CD4-positive, alpha-beta memory T cell (primary cell): ENCODE measurements at regions not wholly inside any gene's neighbourhood (a gene's known extent, or its start where the extent isn't known, plus 50 kb on each side); places are given as distances from the start of the nearest gene placed in this dataset.
"Not testable (repeated sequence)": the region's sequence is repeated elsewhere in the genome, so short reads cannot be mapped to it uniquely, and the experiment has no call there.

Experiments used
- CTCF ChIA-PET: fragments of 350-600 bp; sonication (Branson Sonifier 250); formaldehyde crosslinking; loops from one replicate; lab custom pipeline; 2021; ENCODE audit warnings: inconsistent platforms; ENCODE audit not compliant: partially characterized antibody; lab: Charles Lee
- POLR2A ChIA-PET: fragments of 350-600 bp; sonication (Branson Sonifier 250); formaldehyde crosslinking; loops from one replicate; lab custom pipeline; 2021; ENCODE audit not compliant: partially characterized antibody; lab: Charles Lee
- DNase-seq, 5 donors: peaks; one replicate each; pipeline versions ENCODE4 v3.0.0 to v3.0.0-alpha.2; 2020 to 2022; ENCODE audit warnings: mixed read lengths in 1 of 5
- H3K27ac ChIP-seq: one replicate; pipeline ENCODE4 v1.7.0; 2013; ENCODE audit warnings: low read depth, low read length
- H3K27me3 ChIP-seq: 2 replicates; pipeline ENCODE4 v1.7.0; 2013; ENCODE audit warnings: mild to moderate bottlenecking, low read length, moderate library complexity; ENCODE audit not compliant: insufficient read depth
- H3K36me3 ChIP-seq: 2 replicates; pipeline ENCODE4 v1.7.0; 2013; ENCODE audit warnings: mild to moderate bottlenecking, low read length, moderate library complexity; ENCODE audit not compliant: insufficient read depth
- H3K4me1 ChIP-seq: 2 replicates; pipeline ENCODE4 v1.7.0; 2013; ENCODE audit warnings: mild to moderate bottlenecking, low read length, moderate library complexity; ENCODE audit not compliant: insufficient read depth
- H3K4me3 ChIP-seq, 2 donors: one replicate each; pipeline ENCODE4 v1.7.0; 2013; ENCODE audit warnings: low read length in 2 of 2, mild to moderate bottlenecking in 1 of 2
- H3K9me3 ChIP-seq, 2 donors: one replicate each; pipeline ENCODE4 v1.7.0; 2013; ENCODE audit warnings: low read length in 2 of 2, control low read depth in 1 of 2; ENCODE audit not compliant: control insufficient read depth in 1 of 2
- H3K27ac Mint-ChIP-seq, 7 donors: one replicate each; pipeline ENCODE4 v1.8.0; 2020 to 2021; ENCODE audit warnings: mixed read lengths in 7 of 7, mild to moderate bottlenecking in 6 of 7, inconsistent platforms in 3 of 7, moderate library complexity in 3 of 7
- H3K27me3 Mint-ChIP-seq, 2 donors: one replicate each; pipeline ENCODE4 v1.8.0; 2020 to 2021; ENCODE audit warnings: mixed read lengths in 2 of 2
- H3K36me3 Mint-ChIP-seq, 2 donors: one replicate each; pipeline ENCODE4 v1.8.0; 2020 to 2021; ENCODE audit warnings: mixed read lengths in 2 of 2, inconsistent platforms in 1 of 2, mild to moderate bottlenecking in 1 of 2
- H3K4me1 Mint-ChIP-seq, 4 donors: one replicate each; pipeline ENCODE4 v1.8.0; 2020 to 2021; ENCODE audit warnings: mixed read lengths in 4 of 4, mild to moderate bottlenecking in 1 of 4
- H3K4me3 Mint-ChIP-seq, 8 donors: one replicate each; pipeline ENCODE4 v1.8.0; 2020 to 2021; ENCODE audit warnings: mixed read lengths in 8 of 8, mild to moderate bottlenecking in 7 of 8, moderate library complexity in 6 of 8, inconsistent platforms in 3 of 8
- H3K9me3 Mint-ChIP-seq, 8 donors: one replicate each; pipeline ENCODE4 v1.8.0; 2020 to 2021; ENCODE audit warnings: mixed read lengths in 8 of 8, mild to moderate bottlenecking in 5 of 8, inconsistent platforms in 3 of 8, moderate library complexity in 1 of 8
- intact Hi-C: fragments of 100-400 bp; cut with micrococcal nuclease; formaldehyde crosslinking; loops from one replicate; pipeline ENCODE4 v1.15.1; 2023

- peaks cover 0 to 2% of the 10 kb centered on the region in 2 donors for H3K27me3 Mint-ChIP-seq
- H3K9me3 Mint-ChIP-seq: peaks cover 0 to 4% (median 0%) of the 10 kb centered on the region in 8 donors
- ChIA-PET CTCF (no interaction called here), POLR2A (no interaction called here)
- H3K4me1 Mint-ChIP-seq: no peaks in the 10 kb centered on the region
- no peak overlapping the region for H3K27ac Mint-ChIP-seq
- H3K4me3 Mint-ChIP-seq: no peak overlapping the region
- no peak for DNase-seq
- Histone ChIP-seq H3K27me3 (no peaks in the 10 kb centered on the region), H3K9me3 (no peaks in the 10 kb centered on the region), H3K36me3 (no peaks in the 10 kb centered on the region), H3K4me3 (no peak overlapping the region), H3K27ac (no peak overlapping the region), H3K4me1 (no peaks in the 10 kb centered on the region)
- intact Hi-C loops: no loop called here
- H3K36me3 Mint-ChIP-seq: no peaks in the 10 kb centered on the region
These were observed 272.9 kb downstream of the LNPK start for GRCh38 chr2:175729049-175729706.

GRCh38 chr2:175728032-175728431 lies 274.0 kb downstream of the LNPK start:
- no peaks in the 10 kb centered on the region for H3K9me3 ChIP-seq
- CTCF ChIA-PET: no interaction called here
- no peak for DNase-seq
- no peaks in the 10 kb centered on the region for H3K36me3 ChIP-seq
- no peaks in the 10 kb centered on the region for H3K4me1 Mint-ChIP-seq
- H3K27me3 ChIP-seq: no peaks in the 10 kb centered on the region
- no peaks in the 10 kb centered on the region for H3K36me3 Mint-ChIP-seq
- POLR2A ChIA-PET: no interaction called here
- no peak overlapping the region for H3K4me3 ChIP-seq
- peaks cover 0 to 2% of the 10 kb centered on the region in 2 donors for H3K27me3 Mint-ChIP-seq
- no peaks in the 10 kb centered on the region for H3K4me1 ChIP-seq
- intact Hi-C loops: no loop called here
- no peak overlapping the region for H3K4me3 Mint-ChIP-seq
- H3K9me3 Mint-ChIP-seq: peaks cover 0 to 4% (median 2%) of the 10 kb centered on the region in 8 donors
- H3K27ac ChIP-seq: no peak overlapping the region
- no peak overlapping the region for H3K27ac Mint-ChIP-seq

GRCh38 chr2:175726223-175726622 lies 275.8 kb downstream of the LNPK start:
- POLR2A ChIA-PET: no interaction called here
- H3K9me3 Mint-ChIP-seq: peaks cover 0 to 7% (median 3%) of the 10 kb centered on the region in 8 donors
- no peak overlapping the region for H3K4me3 Mint-ChIP-seq
- no peaks in the 10 kb centered on the region for H3K9me3 ChIP-seq
- no peak overlapping the region for H3K27ac ChIP-seq
- no peak overlapping the region for H3K27ac Mint-ChIP-seq
- no peaks in the 10 kb centered on the region for H3K36me3 ChIP-seq
- H3K27me3 ChIP-seq: no peaks in the 10 kb centered on the region
- no peak for DNase-seq
- H3K4me1 ChIP-seq: no peaks in the 10 kb centered on the region
- no peaks in the 10 kb centered on the region for H3K36me3 Mint-ChIP-seq
- H3K4me1 Mint-ChIP-seq: no peaks in the 10 kb centered on the region
- intact Hi-C loops: no loop called here
- H3K4me3 ChIP-seq: no peak overlapping the region
- CTCF ChIA-PET: no interaction called here
- H3K27me3 Mint-ChIP-seq: no peaks in the 10 kb centered on the region

GRCh38 chr2:175709248-175709647 lies 292.8 kb downstream of the LNPK start:
- no peak overlapping the region for H3K4me3 Mint-ChIP-seq
- Histone ChIP-seq H3K4me3 (no peak overlapping the region), H3K4me1 (no peaks in the 10 kb centered on the region), H3K27me3 (no peaks in the 10 kb centered on the region), H3K36me3 (no peaks in the 10 kb centered on the region), H3K27ac (no peak overlapping the region), H3K9me3 (no peaks in the 10 kb centered on the region)
- CTCF ChIA-PET: no interaction called here
- H3K4me1 Mint-ChIP-seq: no peaks in the 10 kb centered on the region
- POLR2A ChIA-PET: no interaction called here
- peaks cover 10 to 19% of the 10 kb centered on the region in 2 donors for H3K27me3 Mint-ChIP-seq
- H3K27ac Mint-ChIP-seq: no peak overlapping the region
- intact Hi-C loops: no loop called here
- no peaks in the 10 kb centered on the region for H3K36me3 Mint-ChIP-seq
- DNase-seq: no peak
- peaks cover 0 to 15% (median 7%) of the 10 kb centered on the region in 8 donors for H3K9me3 Mint-ChIP-seq

- H3K27me3 Mint-ChIP-seq: peaks cover 10 to 19% of the 10 kb centered on the region in 2 donors
These were observed 294.7 kb downstream of the LNPK start for GRCh38 chr2:175707322-175707721.

GRCh38 chr2:175704568-175704967 lies 297.5 kb downstream of the LNPK start:
- POLR2A ChIA-PET, intact Hi-C loops, H3K4me1 ChIP-seq, H3K36me3 Mint-ChIP-seq, H3K4me3 ChIP-seq, DNase-seq, H3K4me1 Mint-ChIP-seq, H3K27me3 ChIP-seq, CTCF ChIA-PET, H3K9me3 Mint-ChIP-seq, H3K27ac ChIP-seq, H3K4me3 Mint-ChIP-seq, H3K9me3 ChIP-seq, H3K36me3 ChIP-seq: not testable (repeated sequence)
- Mint-ChIP-seq H3K27me3 (peaks cover 7 to 10% of the 10 kb centered on the region in 2 donors), H3K27ac (peak overlapping the region in 1 of 7 donors; percentile 60)

More at GRCh38 chr2:175707322-175707721, 294.7 kb downstream of the LNPK start:
- Histone ChIP-seq H3K36me3 (no peaks in the 10 kb centered on the region), H3K9me3 (no peaks in the 10 kb centered on the region), H3K27ac (no peak overlapping the region), H3K4me3 (no peak overlapping the region), H3K4me1 (no peaks in the 10 kb centered on the region), H3K27me3 (no peaks in the 10 kb centered on the region)
- peaks cover 0 to 8% (median 4%) of the 10 kb centered on the region in 8 donors for H3K9me3 Mint-ChIP-seq
- ChIA-PET POLR2A (no interaction called here), CTCF (no interaction called here)
- no peaks in the 10 kb centered on the region for H3K36me3 Mint-ChIP-seq
- no peaks in the 10 kb centered on the region for H3K4me1 Mint-ChIP-seq
- no peak for DNase-seq
- no peak overlapping the region for H3K27ac Mint-ChIP-seq
- intact Hi-C loops: no loop called here
- H3K4me3 Mint-ChIP-seq: no peak overlapping the region

GRCh38 chr2:175698061-175698460 lies 304.0 kb downstream of the LNPK start:
- Mint-ChIP-seq H3K27me3 (peaks cover 15 to 24% of the 10 kb centered on the region in 2 donors), H3K4me3 (no peak overlapping the region), H3K27ac (no peak overlapping the region), H3K36me3 (no peaks in the 10 kb centered on the region), H3K9me3 (peaks cover 0 to 4% (median 0%) of the 10 kb centered on the region in 8 donors), H3K4me1 (no peaks in the 10 kb centered on the region)
- Histone ChIP-seq H3K4me1 (no peaks in the 10 kb centered on the region), H3K27me3 (no peaks in the 10 kb centered on the region), H3K36me3 (no peaks in the 10 kb centered on the region), H3K4me3 (no peak overlapping the region), H3K27ac (no peak overlapping the region), H3K9me3 (no peaks in the 10 kb centered on the region)
- POLR2A ChIA-PET: no interaction called here
- intact Hi-C loops: no loop called here
- DNase-seq: no peak
- CTCF ChIA-PET: interaction anchor here (1.0 kb wide), 1 partner anchor 11 kb away, joined by 3 read pairs; no protein-coding TSS in a partner anchor
